Tibial artery (tissue), 4 donors: ENCODE measurements at regions not wholly inside any gene's neighbourhood (a gene's known extent, or its start where the extent isn't known, plus 50 kb on each side); places are given as distances from the start of the nearest gene placed in this dataset.
"Not testable (repeated sequence)": the region's sequence is repeated elsewhere in the genome, so short reads cannot be mapped to it uniquely, and the experiment has no call there.

Experiments
- DNase-seq, 2 donors: peaks; one replicate each; pipeline ENCODE4 v3.0.0-alpha.2; 2019
- H3K27ac ChIP-seq, 2 donors: fragments of 200-600 bp; sonication (generic) in 1 of 2; 1 replicate in 1 of 2; 2 replicates in 1 of 2; pipeline ENCODE4 v1.5.1; 2018 to 2019; ENCODE audit warnings: mild to moderate bottlenecking in 1 of 2
- H3K27me3 ChIP-seq, 2 donors: fragments of 200-600 bp; sonication (generic) in 1 of 2; one replicate each; pipeline versions ENCODE4 v1.5.1 to v1.6.0; 2016 to 2019
- H3K36me3 ChIP-seq, 3 donors: fragments of 200-600 bp; sonication (generic) in 2 of 3; one replicate each; pipeline ENCODE4 v1.5.1; 2016 to 2019; ENCODE audit warnings: mild to moderate bottlenecking in 2 of 3
- H3K4me1 ChIP-seq, 4 donors: fragments of 200-600 bp; sonication (generic) in 2 of 4; 1 replicate in 3 of 4; 2 replicates in 1 of 4; pipeline ENCODE4 v1.5.1; 2016 to 2019
- H3K4me3 ChIP-seq, 2 donors: fragments of 200-600 bp; sonication (generic) in 1 of 2; 1 replicate in 1 of 2; 2 replicates in 1 of 2; pipeline ENCODE4 v1.5.1; 2018 to 2019; ENCODE audit warnings: mild to moderate bottlenecking in 2 of 2
- H3K9me3 ChIP-seq, 3 donors: fragments of 200-600 bp; sonication (generic) in 1 of 3; one replicate each; pipeline ENCODE4 v1.5.1; 2016 to 2019
- CTCF ChIP-seq, 2 experiments: fragments of 200-600 bp in 1 of 2; fragments of 450-650 bp in 1 of 2; IDR thresholded peaks; one replicate each; pipeline ENCODE4 v1.5.1; 2017 to 2019; ENCODE audit warnings: antibody characterized with exemption in 2 of 2, mild to moderate bottlenecking in 1 of 2, moderate library complexity in 1 of 2
- intact Hi-C: fragments of 100-400 bp; cut with DNase I; formaldehyde crosslinking; loops from one replicate; pipeline ENCODE4 v1.15.0; 2023; ENCODE audit warnings: low total_unique reads

- no peaks in the 10 kb centered on the region for H3K9me3 ChIP-seq
- TF ChIP-seq CTCF (IDR thresholded peaks at IDR 0.05): no peak
- no peak overlapping the region for H3K27ac ChIP-seq
- peaks cover 0 to 15% (median 11%) of the 10 kb centered on the region in 4 donors for H3K4me1 ChIP-seq
- no peak for DNase-seq
- peaks cover 0 to 11% of the 10 kb centered on the region in 2 donors for H3K27me3 ChIP-seq
- H3K4me3 ChIP-seq: peak overlapping the region; percentile 40 to 43
- H3K36me3 ChIP-seq: no peaks in the 10 kb centered on the region
- intact Hi-C loops: no loop called here
These were observed 50.6 kb upstream of the RNF182 start for GRCh38 chr6:13874191-13874549.

GRCh38 chr6:13873288-13874190 is 51.2 kb upstream of the RNF182 start:
- Histone ChIP-seq H3K4me1 (peaks cover 0 to 15% (median 11%) of the 10 kb centered on the region in 4 donors), H3K27me3 (peaks cover 0 to 10% of the 10 kb centered on the region in 2 donors), H3K36me3 (no peaks in the 10 kb centered on the region), H3K27ac (no peak overlapping the region), H3K9me3 (no peaks in the 10 kb centered on the region), H3K4me3 (peak overlapping the region; percentile 40 to 43)
- DNase-seq: no peak
- peak; percentile 39 to 53 for TF ChIP-seq CTCF (IDR thresholded peaks at IDR 0.05)
- intact Hi-C loops: no loop called here

GRCh38 chr6:13872681-13873080 is 52.1 kb upstream of the RNF182 start:
- no peak overlapping the region for H3K4me3 ChIP-seq
- H3K27me3 ChIP-seq: peaks cover 0 to 15% of the 10 kb centered on the region in 2 donors
- no peaks in the 10 kb centered on the region for H3K36me3 ChIP-seq
- intact Hi-C loops: no loop called here
- TF ChIP-seq CTCF (IDR thresholded peaks at IDR 0.05): no peak
- no peaks in the 10 kb centered on the region for H3K9me3 ChIP-seq
- no peak for DNase-seq
- H3K27ac ChIP-seq: no peak overlapping the region
- H3K4me1 ChIP-seq: peaks cover 0 to 15% (median 11%) of the 10 kb centered on the region in 4 donors

- Histone ChIP-seq H3K4me1 (peaks cover 0 to 15% (median 11%) of the 10 kb centered on the region in 4 donors), H3K27me3 (peaks cover 0 to 15% of the 10 kb centered on the region in 2 donors)
- H3K9me3 ChIP-seq, H3K36me3 ChIP-seq, intact Hi-C loops, H3K27ac ChIP-seq, H3K4me3 ChIP-seq, DNase-seq: not testable (repeated sequence)
These were observed 52.7 kb upstream of the RNF182 start for GRCh38 chr6:13872006-13872405.

- peaks cover 0 to 18% of the 10 kb centered on the region in 2 donors for H3K27me3 ChIP-seq
- DNase-seq: no peak
- H3K36me3 ChIP-seq: no peaks in the 10 kb centered on the region
- TF ChIP-seq CTCF (IDR thresholded peaks at IDR 0.05): no peak
- H3K4me3 ChIP-seq: no peak overlapping the region
- intact Hi-C loops: no loop called here
- H3K9me3 ChIP-seq: no peaks in the 10 kb centered on the region
- no peak overlapping the region for H3K27ac ChIP-seq
- peaks cover 0 to 15% (median 11%) of the 10 kb centered on the region in 4 donors for H3K4me1 ChIP-seq
These were observed 54.4 kb upstream of the RNF182 start for GRCh38 chr6:13870214-13870830.

GRCh38 chr6:13868236-13868635 is 53.9 kb upstream of the MCUR1 start:
- TF ChIP-seq CTCF (IDR thresholded peaks at IDR 0.05): no peak
- Histone ChIP-seq H3K36me3 (no peaks in the 10 kb centered on the region), H3K4me3 (no peak overlapping the region), H3K4me1 (peaks cover 0 to 6% (median 2%) of the 10 kb centered on the region in 4 donors), H3K27ac (no peak overlapping the region), H3K9me3 (no peaks in the 10 kb centered on the region), H3K27me3 (peaks cover 0 to 8% of the 10 kb centered on the region in 2 donors)
- intact Hi-C loops: no loop called here
- DNase-seq: no peak
